Motor neuron (in vitro differentiated cells): ENCODE measurements at regions not wholly inside any gene's neighbourhood (a gene's known extent, or its start where the extent isn't known, plus 50 kb on each side); places are given as distances from the start of the nearest gene placed in this dataset.

ENCODE experiments used
- ATAC-seq, 8 experiments: fragments of 200-7000 bp; cut with Tn5 transposase; replicated peaks in 6 of 8; 2 replicates each; pipeline ENCODE4 v1.8.0; 2021; ENCODE audit warnings: mild to moderate bottlenecking in 8 of 8, moderate library complexity in 8 of 8
- H3K27ac ChIP-seq, 2 donors: fragments of 250-450 bp; sonication (Bioruptor Pico); 2 replicates each; pipeline ENCODE4 v1.9.0; 2021; ENCODE audit warnings: antibody characterized with exemption in 2 of 2, mild to moderate bottlenecking in 2 of 2, moderate library complexity in 1 of 2
- H3K4me1 ChIP-seq, 2 donors: fragments of 250-450 bp; sonication (Bioruptor Pico); replicated peaks in 1 of 2; 2 replicates each; pipeline ENCODE4 v1.6.1; 2021; ENCODE audit warnings: antibody characterized with exemption in 2 of 2, mild to moderate bottlenecking in 2 of 2, moderate library complexity in 1 of 2
- H3K4me3 ChIP-seq, 5 donors: fragments of 250-450 bp; sonication (Bioruptor Pico); 2 replicates each; pipeline ENCODE4 v1.9.0; 2021; ENCODE audit warnings: antibody characterized with exemption in 5 of 5, mild to moderate bottlenecking in 5 of 5, moderate library complexity in 4 of 5
- WGBS, 10 experiments: fragments of 450-650 bp; shearing (Covaris generic); methylation state at CpG; one replicate each; pipeline ENCODE4 v1.0.0; 2022; 5-methylcytosine and 5-hydroxymethylcytosine counted together
- in situ Hi-C, 9 experiments: fragments of 400-800 bp; cut with MboI; loops; one replicate each; pipeline ENCODE4 v1.15.0; 2021; ENCODE audit warnings: low sequenced_read_pairs in 9 of 9, low pct_unique_long_range_greater_than_20kb in 2 of 9; ENCODE audit not compliant: unreplicated experiment in 9 of 9

DNA sequence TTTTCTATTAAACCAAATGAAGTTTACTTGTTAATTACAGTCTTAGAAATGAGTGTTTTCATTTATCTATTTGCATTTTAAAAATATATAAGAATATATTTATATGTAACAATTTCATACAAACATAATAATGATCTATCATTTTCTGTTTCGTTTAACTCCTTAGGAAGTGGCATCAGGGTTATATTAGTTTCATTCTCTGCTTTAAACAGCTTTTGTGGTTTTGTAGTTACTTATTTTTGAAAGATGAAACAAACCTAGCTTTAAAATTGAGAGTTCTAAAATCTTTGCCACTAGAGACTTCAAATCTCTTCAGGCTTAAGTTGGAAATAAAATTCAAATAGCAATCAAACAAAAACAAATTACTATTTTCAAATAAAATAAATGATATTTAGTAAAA lies 2110.6 kb downstream of the MRPL39 start:
- no peak for ATAC-seq
- 0 to 100% (median 41%) methylated on average over 1 of the region's 1 CpG for WGBS, 10 experiments
- H3K4me1 ChIP-seq = no peaks in the 10 kb centered on the region
- in situ Hi-C loops = no loop called here
- H3K27ac ChIP-seq = no peak overlapping the region
- no peak overlapping the region for H3K4me3 ChIP-seq

DNA sequence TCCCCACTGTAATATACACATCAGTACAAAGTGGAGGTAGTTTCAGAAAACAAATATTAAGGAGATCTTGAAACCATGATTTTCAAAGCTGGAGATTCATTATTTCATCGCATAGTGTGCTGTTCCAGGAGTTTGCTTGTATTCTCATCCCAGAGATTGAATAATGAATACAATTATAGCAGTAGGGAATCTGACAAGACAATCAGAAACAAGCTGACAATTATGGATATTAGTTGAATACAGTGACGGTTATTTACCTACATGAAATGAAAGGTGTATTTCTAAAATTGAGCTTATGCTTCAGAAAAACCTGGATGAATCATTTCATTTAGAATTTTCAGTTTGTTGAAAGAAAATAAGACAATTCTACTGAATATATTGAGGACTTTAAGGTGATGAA lies 2119.0 kb downstream of the MRPL39 start:
- WGBS, 10 experiments = 0 to 92% (median 76%) methylated on average over 1 to 2 of the region's 2 CpGs; no CpG with 5 or more reads in 2 of the 10 experiments
- Histone ChIP-seq H3K4me3 (no peak overlapping the region), H3K4me1 (peaks cover 0 to 7% of the 10 kb centered on the region in 2 donors), H3K27ac (no peak overlapping the region)
- in situ Hi-C loops = no loop called here
- ATAC-seq = no peak

DNA sequence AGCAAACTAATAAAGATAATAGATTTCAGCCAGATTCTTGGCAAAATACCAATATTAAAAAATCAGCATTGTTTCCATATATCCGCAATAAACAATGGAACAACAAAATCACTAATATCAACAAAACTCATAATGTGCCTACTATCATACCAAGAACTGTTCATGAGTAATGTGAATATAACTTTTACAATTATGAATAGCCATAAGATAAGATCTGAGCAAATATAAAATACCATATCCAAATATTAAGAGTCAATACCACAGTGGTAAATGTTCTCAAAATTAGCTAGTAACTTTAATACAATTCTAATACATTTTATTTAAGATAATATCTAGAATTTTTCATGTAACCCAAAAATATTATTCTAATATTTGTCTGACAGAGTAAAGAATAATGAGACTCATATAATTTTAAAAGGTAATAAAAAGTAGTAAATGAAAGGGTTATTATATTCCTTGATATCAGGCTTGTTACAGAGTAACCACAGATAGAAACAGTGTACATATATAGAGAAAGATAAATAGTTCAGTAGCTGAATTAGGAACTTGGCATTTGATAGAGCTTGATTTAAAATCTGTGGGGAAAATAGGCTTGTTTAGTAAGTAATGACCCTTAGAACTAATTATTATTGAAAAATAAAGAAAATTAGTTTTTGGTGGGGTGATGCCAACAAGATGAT lies 2126.6 kb downstream of the MRPL39 start:
- Histone ChIP-seq H3K27ac (no peak overlapping the region), H3K4me3 (no peak overlapping the region), H3K4me1 (no peaks in the 10 kb centered on the region)
- in situ Hi-C loops = no loop called here
- no peak for ATAC-seq
- 25 to 100% (median 87%) methylated on average over 1 of the region's 1 CpG for WGBS, 10 experiments

DNA sequence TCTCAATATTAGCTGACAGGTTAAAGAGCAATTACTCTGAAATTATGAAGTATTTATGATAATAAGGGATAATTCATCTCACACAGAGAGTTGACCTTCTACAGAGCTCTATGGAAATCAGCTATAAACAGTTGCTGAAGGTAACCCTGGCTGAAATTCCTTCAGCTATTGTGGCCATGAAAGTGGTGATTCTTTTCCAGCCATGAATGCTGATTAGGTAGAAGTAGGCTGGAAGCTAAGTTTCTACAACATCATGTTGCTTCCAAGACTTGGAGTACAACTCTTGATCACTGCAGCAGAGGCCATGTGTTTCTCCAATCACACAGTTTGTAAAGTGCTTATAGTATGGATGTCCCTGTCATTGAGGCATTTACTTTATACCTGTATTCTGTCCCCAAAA lies 2128.9 kb downstream of the MRPL39 start:
- ATAC-seq = no peak
- H3K4me3 ChIP-seq = no peak overlapping the region
- in situ Hi-C loops = no loop called here
- no peak overlapping the region for H3K27ac ChIP-seq
- no peaks in the 10 kb centered on the region for H3K4me1 ChIP-seq

DNA sequence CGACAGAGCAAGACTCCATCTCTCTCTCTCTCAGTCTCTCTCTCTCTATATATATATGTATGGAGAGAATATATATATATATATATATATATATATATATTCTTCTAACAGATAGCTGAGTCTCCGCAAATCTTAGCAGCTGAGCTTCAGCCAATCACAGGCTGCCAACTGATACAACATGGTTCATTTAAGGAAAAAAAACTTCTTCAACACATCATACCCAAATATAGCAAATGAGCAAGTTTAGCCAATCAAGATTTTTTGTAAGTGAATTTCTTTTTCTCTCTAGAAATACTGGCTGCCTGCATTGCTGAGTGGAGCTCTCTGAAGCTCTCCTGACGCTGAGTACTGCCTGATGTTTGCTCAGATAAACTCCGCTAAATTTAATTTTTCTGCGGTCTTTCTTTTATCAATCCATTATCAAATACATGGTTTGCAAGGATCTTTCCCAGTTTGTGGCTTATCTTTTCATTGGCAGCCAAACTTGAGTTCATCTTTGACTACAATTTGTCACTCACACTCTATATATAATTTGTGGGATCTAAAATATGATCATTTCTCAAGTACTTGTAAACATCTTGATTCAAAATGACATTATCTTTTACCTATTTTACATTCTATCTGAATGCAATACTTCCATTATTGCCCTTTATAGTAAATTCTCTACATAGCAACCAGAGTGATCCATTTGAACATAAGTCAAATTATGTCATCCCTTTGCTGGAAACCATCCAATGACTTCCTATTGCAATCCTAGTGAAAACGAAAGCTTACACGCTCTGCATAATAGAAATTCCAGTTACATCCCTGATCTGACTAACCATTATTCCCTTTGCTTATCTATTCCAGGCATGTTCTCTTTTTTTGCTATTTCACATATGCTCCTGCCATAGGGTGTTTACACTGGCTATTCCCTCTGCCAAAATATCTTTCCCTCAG lies 2131.7 kb downstream of the MRPL39 start:
- Histone ChIP-seq H3K4me1 (no peaks in the 10 kb centered on the region), H3K27ac (no peak overlapping the region), H3K4me3 (no peak overlapping the region)
- in situ Hi-C loops = no loop called here
- peak in 2 of 8 experiments; percentile 19 to 22 for ATAC-seq
- 42 to 100% (median 82%) methylated on average over 2 to 6 of the region's 7 CpGs for WGBS, 10 experiments

DNA sequence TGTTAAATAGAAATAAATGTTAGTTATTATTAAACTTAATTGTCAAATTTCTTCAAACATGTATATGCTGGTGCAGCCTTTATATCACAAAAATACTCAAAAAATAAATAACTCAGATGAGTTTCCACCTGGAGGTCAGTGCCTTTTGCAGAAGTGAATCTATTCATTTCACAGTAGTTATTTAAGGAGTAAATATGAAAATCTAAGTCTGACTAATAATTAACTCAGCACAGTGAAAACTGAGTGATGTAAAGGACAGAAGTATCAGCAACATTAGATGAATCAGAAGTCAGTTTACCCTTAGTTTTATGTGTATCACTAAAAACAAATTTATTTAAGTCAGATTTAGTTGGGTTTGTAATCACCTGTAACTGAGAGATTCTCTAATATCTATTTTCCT lies 2135.4 kb downstream of the MRPL39 start:
- no peaks in the 10 kb centered on the region for H3K4me1 ChIP-seq
- no peak for ATAC-seq
- no peak overlapping the region for H3K27ac ChIP-seq
- in situ Hi-C loops = no loop called here
- H3K4me3 ChIP-seq = no peak overlapping the region

DNA sequence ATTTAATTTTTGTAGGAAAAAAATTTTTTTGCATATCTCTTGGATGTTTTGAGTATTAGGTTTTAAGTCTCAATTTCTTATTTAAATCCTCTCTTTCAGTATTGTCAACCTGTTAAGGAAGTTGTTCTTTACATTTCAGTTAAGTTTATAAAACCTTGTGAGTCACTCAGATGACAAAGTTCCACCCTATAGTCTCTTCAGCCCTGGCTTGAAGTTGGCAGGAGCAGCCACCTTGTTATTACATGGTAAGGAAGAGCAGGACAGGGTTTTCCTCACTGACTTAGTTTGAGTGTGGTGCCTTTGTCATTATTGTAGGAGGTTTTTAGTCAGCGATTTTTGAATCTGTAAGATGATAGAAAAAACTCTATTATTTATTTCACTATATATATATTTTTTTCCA lies 2143.9 kb downstream of the MRPL39 start:
- H3K4me3 ChIP-seq = no peak overlapping the region
- in situ Hi-C loops = no loop called here
- WGBS, 10 experiments = 0 to 85% (median 5%) methylated on average over 1 of the region's 1 CpG
- H3K4me1 ChIP-seq = no peaks in the 10 kb centered on the region
- H3K27ac ChIP-seq = no peak overlapping the region
- no peak for ATAC-seq

DNA sequence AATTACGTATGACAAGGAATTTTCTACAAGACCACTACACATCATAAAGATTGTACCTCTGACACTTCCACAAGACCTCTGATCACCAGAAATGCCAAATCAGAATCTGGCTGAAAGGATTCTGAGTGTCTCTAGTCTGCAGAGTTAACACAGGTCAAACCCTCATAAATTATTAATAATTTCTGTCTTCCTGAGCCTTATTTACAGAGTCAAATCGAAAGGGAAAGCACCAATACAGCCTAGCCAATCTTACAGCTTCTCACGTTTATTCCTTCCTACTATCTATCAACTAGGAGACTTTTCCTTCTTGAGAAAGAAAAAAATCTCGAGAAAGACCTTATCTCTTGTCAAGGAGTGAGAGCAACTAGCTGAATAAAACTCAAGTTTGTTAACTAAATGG lies 2151.6 kb downstream of the MRPL39 start:
- Histone ChIP-seq H3K4me3 (no peak overlapping the region), H3K27ac (no peak overlapping the region), H3K4me1 (no peaks in the 10 kb centered on the region)
- in situ Hi-C loops = no loop called here
- 0 to 100% (median 51%) methylated on average over 1 to 4 of the region's 4 CpGs; no CpG with 5 or more reads in 2 of the 10 experiments for WGBS, 10 experiments
- ATAC-seq = no peak

DNA sequence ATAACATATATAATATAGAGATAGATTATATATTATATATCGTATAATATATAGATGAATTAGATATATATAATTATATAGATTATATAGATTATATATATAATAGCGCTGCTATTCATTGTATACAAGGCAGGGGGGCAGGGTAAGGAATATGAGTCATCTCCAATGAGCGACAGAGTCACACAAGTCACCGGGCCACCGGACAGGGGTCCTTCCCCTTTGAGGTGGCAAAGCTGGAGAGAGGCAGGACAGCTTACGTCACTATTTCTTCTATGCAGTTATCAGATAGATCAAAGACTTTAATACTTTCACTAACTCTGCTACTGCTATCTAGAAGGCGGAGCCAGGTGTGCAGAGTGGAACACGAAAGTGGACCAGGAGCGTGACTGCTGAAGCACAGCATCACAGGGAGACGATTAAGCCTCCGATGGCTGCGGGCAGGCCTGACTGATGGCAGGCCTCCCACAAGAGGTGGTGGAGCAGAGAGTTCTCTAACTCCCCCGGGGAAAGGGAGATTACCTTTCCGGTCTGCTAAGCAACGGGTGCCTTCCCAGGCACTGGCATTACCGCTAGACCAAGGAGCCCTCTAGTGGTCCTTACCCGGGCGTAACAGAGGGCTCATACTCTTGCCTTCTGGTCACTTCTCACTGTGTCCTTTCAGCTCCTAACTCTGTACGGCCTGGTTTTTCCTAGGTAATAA lies 2154.7 kb downstream of the MRPL39 start:
- Histone ChIP-seq H3K4me3 (no peak overlapping the region), H3K27ac (no peak overlapping the region), H3K4me1 (no peaks in the 10 kb centered on the region)
- WGBS, 10 experiments = 2 to 100% (median 71%) methylated on average over 1 to 11 of the region's 19 CpGs
- no peak for ATAC-seq
- in situ Hi-C loops = no loop called here

DNA sequence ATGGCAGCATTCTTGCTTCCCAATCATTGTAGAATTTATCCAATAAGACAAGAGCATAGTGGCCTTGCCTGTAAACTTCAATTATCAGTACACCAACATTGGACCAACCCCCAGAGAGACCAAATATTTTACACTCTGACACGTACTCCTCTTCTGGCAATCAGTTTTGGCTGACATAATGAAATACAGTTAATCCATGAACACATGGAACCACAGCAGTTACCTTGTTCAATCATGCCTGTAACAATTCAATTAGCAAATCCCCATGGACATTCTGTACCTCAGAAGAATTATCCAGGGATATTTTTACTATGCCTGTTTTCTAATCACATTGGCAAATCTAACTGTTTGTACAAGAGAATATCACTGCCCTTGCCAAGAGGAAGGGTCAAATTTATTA lies 2162.0 kb downstream of the MRPL39 start:
- 0 to 50% (median 20%) methylated on average over 1 of the region's 1 CpG; no CpG with 5 or more reads in 3 of the 10 experiments for WGBS, 10 experiments
- peak in 4 of 8 experiments; percentile 47 to 92 (median 78) for ATAC-seq
- H3K4me1 ChIP-seq = peaks cover 0 to 20% of the 10 kb centered on the region in 2 donors
- in situ Hi-C loops = no loop called here
- no peak overlapping the region for H3K27ac ChIP-seq
- no peak overlapping the region for H3K4me3 ChIP-seq

DNA sequence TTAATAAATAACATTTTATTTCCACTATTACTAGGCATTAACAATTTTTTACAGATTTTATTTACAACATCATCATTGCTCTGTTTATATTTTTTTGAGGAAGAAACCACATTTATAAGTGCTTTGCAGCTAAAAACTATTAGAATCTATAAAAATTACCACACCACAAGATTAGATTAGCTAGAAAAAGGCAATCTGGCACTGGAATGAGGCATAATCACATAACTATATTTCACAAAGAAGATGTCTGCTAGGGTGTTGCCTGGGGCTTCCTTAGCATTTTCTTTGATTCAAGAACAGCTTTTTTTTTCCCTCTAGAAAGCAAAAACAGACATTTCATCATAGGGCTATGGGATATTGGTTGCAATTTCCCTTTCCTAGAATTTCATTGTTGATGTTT lies 2169.2 kb downstream of the MRPL39 start:
- no peak for ATAC-seq
- in situ Hi-C loops = no loop called here
- Histone ChIP-seq H3K27ac (no peak overlapping the region), H3K4me1 (peaks cover 0 to 12% of the 10 kb centered on the region in 2 donors), H3K4me3 (no peak overlapping the region)

DNA sequence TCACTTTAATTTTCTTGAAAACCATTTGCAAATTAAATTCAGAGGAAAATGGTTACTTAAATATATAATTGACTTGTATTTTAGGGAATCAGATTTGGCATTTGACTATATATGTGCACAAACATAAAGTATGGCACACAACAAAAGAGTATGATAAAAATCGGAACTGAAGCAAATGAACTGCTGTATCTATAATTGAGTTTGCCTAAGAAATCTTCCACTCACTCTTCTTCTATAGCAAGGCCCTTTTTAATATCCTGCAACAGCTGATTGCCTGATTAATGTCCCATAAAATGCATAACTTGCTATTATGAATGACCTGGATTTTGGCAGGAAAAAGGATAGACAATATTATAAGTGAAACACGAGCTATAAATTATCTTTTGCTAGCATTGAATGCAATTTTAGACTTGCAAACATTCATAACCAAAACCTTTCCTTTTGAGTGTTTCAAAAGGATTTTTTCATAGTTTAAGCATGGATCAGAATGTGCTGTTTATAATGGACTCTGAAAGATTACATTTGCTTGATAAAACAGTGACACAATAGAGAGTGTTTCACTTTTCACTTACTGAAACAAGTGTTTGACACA lies 2204.3 kb downstream of the MRPL39 start:
- Histone ChIP-seq H3K27ac (no peak overlapping the region), H3K4me1 (no peaks in the 10 kb centered on the region), H3K4me3 (no peak overlapping the region)
- WGBS, 10 experiments = 0 to 95% (median 13%) methylated on average over 1 to 2 of the region's 2 CpGs; no CpG with 5 or more reads in 1 of the 10 experiments
- peak in 1 of 8 experiments; percentile 38 for ATAC-seq
- in situ Hi-C loops = no loop called here

DNA sequence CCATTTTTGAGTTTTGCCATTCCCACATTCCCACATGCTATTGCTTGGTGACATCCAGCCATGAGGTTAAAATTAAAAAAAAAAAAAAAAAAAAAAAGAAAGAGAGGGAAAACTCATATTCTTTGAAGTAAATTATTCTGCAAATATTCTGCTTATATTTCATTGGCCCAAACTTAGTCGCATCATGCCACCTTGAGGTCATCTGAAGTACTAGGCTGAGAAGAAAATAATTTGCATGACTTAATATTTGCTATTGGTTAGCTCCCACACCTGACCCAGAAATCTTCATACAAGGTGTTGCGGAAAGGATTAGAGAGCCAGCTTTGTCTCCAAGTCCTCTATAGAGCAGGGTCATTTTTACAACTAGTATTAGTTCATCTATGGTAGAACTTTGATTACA lies 2206.0 kb downstream of the MRPL39 start:
- no peak for ATAC-seq
- Histone ChIP-seq H3K4me3 (no peak overlapping the region), H3K4me1 (no peaks in the 10 kb centered on the region), H3K27ac (no peak overlapping the region)
- 36 to 100% (median 93%) methylated on average over 1 to 2 of the region's 2 CpGs for WGBS, 10 experiments
- in situ Hi-C loops = no loop called here
